H9 (cell line): ENCODE measurements at regions not wholly inside any gene's neighbourhood (a gene's known extent, or its start where the extent isn't known, plus 50 kb on each side); places are given as distances from the start of the nearest gene placed in this dataset.
"Not testable (repeated sequence)": the region's sequence is repeated elsewhere in the genome, so short reads cannot be mapped to it uniquely, and the experiment has no call there.

Experiments
- DNase-seq: peaks from one replicate; pipeline ENCODE4 v3.0.0-alpha.2; 2017
- H2AFZ ChIP-seq: one replicate; pipeline ENCODE4 v1.6.1; 2013; ENCODE audit warnings: mild to moderate bottlenecking, low read length, control low read depth, moderate library complexity
- H2AK5ac ChIP-seq: 2 replicates; pipeline ENCODE4 v1.6.1; 2013; ENCODE audit warnings: low read length, control low read depth, mixed read lengths; ENCODE audit not compliant: insufficient read length
- H2BK120ac ChIP-seq: one replicate; pipeline ENCODE4 v1.6.1; 2013; ENCODE audit warnings: low read depth, mild to moderate bottlenecking, low read length, control low read depth, inconsistent platforms; ENCODE audit not compliant: poor library complexity, severe bottlenecking
- H2BK12ac ChIP-seq: 2 replicates; pipeline ENCODE4 v1.6.1; 2013; ENCODE audit warnings: low read length, control low read depth, mixed read lengths, low read depth; ENCODE audit not compliant: insufficient read length
- H2BK15ac ChIP-seq: 2 replicates; pipeline ENCODE4 v1.6.1; 2013; ENCODE audit warnings: low read depth, low read length, control low read depth
- H2BK20ac ChIP-seq: one replicate; pipeline ENCODE4 v1.6.1; 2013; ENCODE audit warnings: low read depth, mild to moderate bottlenecking, low read length, control low read depth, inconsistent platforms; ENCODE audit not compliant: poor library complexity, severe bottlenecking
- H2BK5ac ChIP-seq: 2 replicates; pipeline ENCODE4 v1.6.1; 2013; ENCODE audit warnings: low read length, control low read depth, mixed read lengths; ENCODE audit not compliant: insufficient read length
- H3K14ac ChIP-seq: 2 replicates; pipeline ENCODE4 v1.6.1; 2013; ENCODE audit warnings: low read length, control low read depth; ENCODE audit not compliant: insufficient read depth
- H3K18ac ChIP-seq: 2 replicates; pipeline ENCODE4 v1.6.1; 2013; ENCODE audit warnings: low read depth, mild to moderate bottlenecking, mixed read lengths, low read length, control low read depth; ENCODE audit not compliant: insufficient read length
- H3K23ac ChIP-seq: 2 replicates; pipeline ENCODE4 v1.6.1; 2013; ENCODE audit warnings: low read length, control low read depth, mixed read lengths, low read depth; ENCODE audit not compliant: insufficient read length
- H3K23me2 ChIP-seq: 2 replicates; pipeline ENCODE4 v1.6.1; 2013; ENCODE audit warnings: low read depth, mild to moderate bottlenecking, mixed read lengths, low read length, control low read depth; ENCODE audit not compliant: insufficient read length, poor library complexity, severe bottlenecking
- H3K27ac ChIP-seq: 2 replicates; pipeline ENCODE4 v1.5.1; 2013; ENCODE audit warnings: low read length, control low read depth, mixed read lengths, low read depth; ENCODE audit not compliant: insufficient read length
- H3K27me3 ChIP-seq: 2 replicates; pipeline ENCODE4 v1.6.1; 2013; ENCODE audit warnings: low read length, control low read depth, inconsistent platforms; ENCODE audit not compliant: insufficient read depth
- H3K4ac ChIP-seq: 2 replicates; pipeline ENCODE4 v1.6.1; 2013; ENCODE audit warnings: low read depth, mild to moderate bottlenecking, control low read depth, inconsistent platforms, low read length, moderate library complexity
- H3K4me1 ChIP-seq: 2 replicates; pipeline ENCODE4 v1.6.1; 2013; ENCODE audit warnings: low read length, control low read depth, inconsistent platforms; ENCODE audit not compliant: insufficient read depth
- H3K4me2 ChIP-seq: 2 replicates; pipeline ENCODE4 v1.6.1; 2013; ENCODE audit warnings: low read length, control low read depth, mixed read lengths; ENCODE audit not compliant: insufficient read length, insufficient read depth
- H3K56ac ChIP-seq: 2 replicates; pipeline ENCODE4 v1.6.1; 2013; ENCODE audit warnings: low read depth, mild to moderate bottlenecking, mixed read lengths, low read length, control low read depth; ENCODE audit not compliant: insufficient read length
- H3K79me1 ChIP-seq: 2 replicates; pipeline ENCODE4 v1.6.1; 2013; ENCODE audit warnings: low read depth, mild to moderate bottlenecking, moderate library complexity, low read length, control low read depth, inconsistent platforms; ENCODE audit not compliant: insufficient read depth, poor library complexity, severe bottlenecking
- H3K79me2 ChIP-seq: 2 replicates; pipeline ENCODE4 v1.6.1; 2013; ENCODE audit warnings: low read length, control low read depth, inconsistent platforms; ENCODE audit not compliant: insufficient read depth
- H3K9ac ChIP-seq: 2 replicates; pipeline ENCODE4 v1.6.1; 2013; ENCODE audit warnings: low read length, control low read depth, mixed read lengths; ENCODE audit not compliant: insufficient read length; ENCODE audit errors: extremely low read depth
- H3K9me3 ChIP-seq: one replicate; pipeline ENCODE4 v1.6.1; 2013; ENCODE audit warnings: low read depth, low read length, inconsistent platforms; ENCODE audit not compliant: control insufficient read depth
- H3T11ph ChIP-seq: one replicate; pipeline ENCODE4 v1.6.1; 2013; ENCODE audit warnings: mild to moderate bottlenecking, low read length, control low read depth, inconsistent platforms
- H4K20me1 ChIP-seq: one replicate; pipeline ENCODE4 v1.6.1; 2013; ENCODE audit not compliant: control insufficient read depth, insufficient read length, insufficient read depth
- H4K5ac ChIP-seq: 2 replicates; pipeline ENCODE4 v1.6.1; 2013; ENCODE audit warnings: low read depth, mild to moderate bottlenecking, mixed read lengths, low read length, control low read depth; ENCODE audit not compliant: insufficient read length
- H4K8ac ChIP-seq: replicated peaks from 2 replicates; pipeline ENCODE4 v1.6.1; 2013; ENCODE audit warnings: low read length, control low read depth, mixed read lengths, low read depth; ENCODE audit not compliant: insufficient read length
- H4K91ac ChIP-seq: 2 replicates; pipeline ENCODE4 v1.6.1; 2013; ENCODE audit warnings: low read depth, mild to moderate bottlenecking, moderate library complexity, mixed read lengths, low read length, control low read depth; ENCODE audit not compliant: insufficient read length
- H3K27ac Mint-ChIP-seq, 3 experiments: 2 replicates in 2 of 3; 3 replicates in 1 of 3; pipeline ENCODE4 v1.8.0; 2020 to 2021; ENCODE audit warnings: mixed read lengths in 3 of 3, mild to moderate bottlenecking in 1 of 3, moderate library complexity in 1 of 3
- H3K27me3 Mint-ChIP-seq: 2 replicates; pipeline ENCODE4 v1.8.0; 2021; ENCODE audit warnings: low read depth, mild to moderate bottlenecking, moderate library complexity, mixed read lengths
- H3K36me3 Mint-ChIP-seq, 3 experiments: 2 replicates in 2 of 3; 3 replicates in 1 of 3; pipeline ENCODE4 v1.8.0; 2020 to 2021; ENCODE audit warnings: low read depth in 3 of 3, mixed read lengths in 3 of 3; ENCODE audit not compliant: insufficient read depth in 1 of 3
- H3K4me1 Mint-ChIP-seq, 2 experiments: 2 replicates each; pipeline ENCODE4 v1.8.0; 2020; ENCODE audit warnings: mixed read lengths in 2 of 2
- H3K4me3 Mint-ChIP-seq, 2 experiments: 2 replicates in 1 of 2; 3 replicates in 1 of 2; pipeline ENCODE4 v1.8.0; 2020 to 2021; ENCODE audit warnings: mild to moderate bottlenecking in 2 of 2, mixed read lengths in 2 of 2, moderate library complexity in 1 of 2
- H3K9me3 Mint-ChIP-seq, 2 experiments: 2 replicates in 1 of 2; 3 replicates in 1 of 2; pipeline ENCODE4 v1.8.0; 2020; ENCODE audit warnings: mild to moderate bottlenecking in 2 of 2, mixed read lengths in 2 of 2, moderate library complexity in 1 of 2
- CTCF ChIP-seq: fragments of 200-600 bp; sonication (generic); conservative IDR thresholded peaks from 3 replicates; pipeline ENCODE4 v1.8.0; 2021; ENCODE audit warnings: antibody characterized with exemption, mild to moderate bottlenecking
- WGBS: extraction: QIAGEN DNeasy Blood & Tissue Kit; methylation state at CpG from one replicate; pipeline ENCODE4 v1.1.7; 2013; ENCODE audit warnings: missing lambda C conversion rate, low lambda C conversion rate, mixed read lengths; ENCODE audit not compliant: insufficient read length; ENCODE audit errors: extremely low coverage; 5-methylcytosine and 5-hydroxymethylcytosine counted together

DNA sequence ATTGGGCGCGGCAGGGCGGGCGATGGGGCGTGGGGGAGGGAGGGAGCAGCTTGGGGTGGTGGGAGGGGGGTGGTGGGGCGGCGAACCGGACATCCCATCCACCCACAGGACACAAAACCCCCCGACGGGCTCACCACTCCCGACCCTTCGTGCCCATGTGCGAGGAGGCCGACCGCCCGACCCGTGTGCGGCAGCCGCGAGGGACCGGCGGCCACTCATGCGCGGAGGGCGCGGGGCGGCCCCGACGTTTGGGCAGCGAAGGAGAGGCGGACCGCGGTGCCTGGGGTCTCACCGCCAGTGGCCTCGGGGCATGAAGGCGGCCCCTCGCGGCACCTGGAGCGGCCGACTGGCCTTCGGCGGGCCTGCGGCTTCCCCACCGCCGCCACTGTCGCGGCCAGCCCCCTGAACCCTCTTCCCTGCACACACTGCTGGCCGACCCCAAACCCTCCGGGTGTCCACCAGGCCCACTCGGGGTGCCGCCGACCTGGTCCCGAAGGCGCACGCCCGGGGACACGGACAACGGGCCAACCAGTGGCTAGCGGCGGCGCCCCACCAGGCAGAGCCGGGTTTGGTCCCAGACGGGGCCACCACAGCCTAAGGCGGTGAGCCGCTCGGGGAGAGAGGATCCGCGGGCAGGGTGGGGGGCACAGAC lies 94.6 kb upstream of the ANKRD30BL start:
- no peak for DNase-seq
- Mint-ChIP-seq H3K27me3 (no peaks in the 10 kb centered on the region), H3K9me3 (peaks cover 39 to 58% of the 10 kb centered on the region in 2 experiments), H3K4me1 (no peaks in the 10 kb centered on the region), H3K36me3 (peaks cover 16 to 39% (median 23%) of the 10 kb centered on the region in 3 experiments), H3K4me3 (no peak overlapping the region), H3K27ac (no peak overlapping the region)
- no peak overlapping the region for H2AK5ac ChIP-seq
- H3K14ac ChIP-seq, result no peak overlapping the region
- H3T11ph ChIP-seq, result no peak overlapping the region
- no peak overlapping the region for H4K5ac ChIP-seq
- no peak overlapping the region for H2BK12ac ChIP-seq
- H2BK15ac ChIP-seq, result no peak overlapping the region
- no peaks in the 10 kb centered on the region for H3K79me2 ChIP-seq
- H3K79me1 ChIP-seq, result no peaks in the 10 kb centered on the region
- H3K9ac ChIP-seq, result no peak overlapping the region
- H3K9me3 ChIP-seq, result no peaks in the 10 kb centered on the region
- H4K20me1 ChIP-seq, result no peaks in the 10 kb centered on the region
- no peak overlapping the region for H2AFZ ChIP-seq
- no peak overlapping the region for H3K23ac ChIP-seq
- H4K8ac ChIP-seq, result no peak overlapping the region
- H3K4me2 ChIP-seq, result no peak overlapping the region
- no peaks in the 10 kb centered on the region for H3K4me1 ChIP-seq
- H2BK5ac ChIP-seq, result no peak overlapping the region
- H3K27me3 ChIP-seq, result no peaks in the 10 kb centered on the region
- H3K56ac ChIP-seq, result no peak overlapping the region
- H2BK20ac ChIP-seq, result no peak overlapping the region
- H3K4ac ChIP-seq, result no peak overlapping the region
- no peak for TF ChIP-seq CTCF
- WGBS, result no CpG with 5 or more reads among the region's 68 CpGs
- H3K23me2 ChIP-seq, result no peaks in the 10 kb centered on the region
- no peak overlapping the region for H3K27ac ChIP-seq
- H3K18ac ChIP-seq, result no peak overlapping the region
- H4K91ac ChIP-seq, result no peak overlapping the region
- H2BK120ac ChIP-seq, result no peak overlapping the region

DNA sequence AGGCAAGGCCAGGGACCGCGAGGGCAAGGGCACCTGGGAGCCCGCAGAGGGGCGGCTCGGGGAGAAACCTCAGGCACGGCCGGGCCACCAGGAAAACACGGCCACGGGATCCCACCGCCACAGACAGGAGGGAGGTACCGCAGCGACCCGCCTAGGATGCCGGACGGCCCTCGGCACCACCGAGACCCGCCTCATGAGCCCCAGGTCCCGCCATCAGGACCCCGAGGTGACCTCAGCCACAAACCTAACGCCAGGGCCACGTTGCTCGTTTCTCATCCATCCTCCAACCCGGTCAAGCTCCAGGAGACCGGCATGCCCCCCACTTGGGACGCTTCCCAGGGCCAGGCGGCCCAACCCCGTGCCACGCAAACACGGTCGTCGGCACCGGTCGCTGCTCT lies 95.2 kb upstream of the ANKRD30BL start:
- H3K14ac ChIP-seq, H3K79me2 ChIP-seq, H2BK12ac ChIP-seq, H3K4me1 Mint-ChIP-seq, H3K23me2 ChIP-seq, H2BK5ac ChIP-seq, DNase-seq, H2AK5ac ChIP-seq, H3K27me3 Mint-ChIP-seq, H3K9ac ChIP-seq, H2BK20ac ChIP-seq, H2BK15ac ChIP-seq, H4K20me1 ChIP-seq, H3K9me3 ChIP-seq, H4K8ac ChIP-seq, H3K27me3 ChIP-seq, H3K4me1 ChIP-seq, H2BK120ac ChIP-seq, H3K4me2 ChIP-seq, H4K91ac ChIP-seq, H3K23ac ChIP-seq, H3K18ac ChIP-seq, H3K56ac ChIP-seq, H3K4ac ChIP-seq, H3K27ac ChIP-seq, H3K27ac Mint-ChIP-seq, H3T11ph ChIP-seq, H4K5ac ChIP-seq, H3K4me3 Mint-ChIP-seq, H2AFZ ChIP-seq, H3K79me1 ChIP-seq: not testable (repeated sequence)
- Mint-ChIP-seq H3K36me3 (peaks cover 16 to 36% (median 20%) of the 10 kb centered on the region in 3 experiments), H3K9me3 (peaks cover 37 to 54% of the 10 kb centered on the region in 2 experiments)
- WGBS, result no CpG with 5 or more reads among the region's 34 CpGs
